Neural cell (in vitro differentiated cells): ENCODE measurements at regions not wholly inside any gene's neighbourhood (a gene's known extent, or its start where the extent isn't known, plus 50 kb on each side); places are given as distances from the start of the nearest gene placed in this dataset.

Experiments used
- H2AFZ ChIP-seq: fragments of 200-600, 300-800 bp; sonication (generic), shearing (Covaris generic); 2 replicates; pipeline ENCODE4 v1.6.0; 2014; ENCODE audit warnings: low read depth, mild to moderate bottlenecking, antibody characterized with exemption, low read length, moderate library complexity
- H3F3A ChIP-seq: fragments of 200-600 bp; shearing (Covaris generic); 2 replicates; pipeline ENCODE4 v1.6.1; 2016; ENCODE audit warnings: mild to moderate bottlenecking, moderate library complexity, mixed read lengths, antibody characterized with exemption, low read length; ENCODE audit not compliant: insufficient read depth, poor library complexity, severe bottlenecking
- H3K27ac ChIP-seq: fragments of 200-600, 300-800 bp; sonication (generic), shearing (Covaris generic); 2 replicates; pipeline ENCODE4 v1.5.1; 2014; ENCODE audit warnings: mild to moderate bottlenecking, low read length, moderate library complexity
- H3K27me3 ChIP-seq: fragments of 300-800, 200-600 bp; sonication (generic), shearing (Covaris generic); 2 replicates; pipeline ENCODE4 v1.6.0; 2014; ENCODE audit warnings: mild to moderate bottlenecking, low read depth, low read length, moderate library complexity; ENCODE audit not compliant: insufficient read depth
- H3K36me3 ChIP-seq: fragments of 300-800, 200-600 bp; sonication (generic), shearing (Covaris generic); 2 replicates; pipeline ENCODE4 v1.5.1; 2014; ENCODE audit warnings: mild to moderate bottlenecking, antibody characterized with exemption, low read length, moderate library complexity; ENCODE audit not compliant: insufficient read depth
- H3K4me2 ChIP-seq: fragments of 300-800, 200-600 bp; sonication (generic), shearing (Covaris generic); 2 replicates; pipeline ENCODE4 v1.6.0; 2014; ENCODE audit warnings: mild to moderate bottlenecking, low read length
- H3K4me3 ChIP-seq: fragments of 300-800, 200-600 bp; sonication (generic), shearing (Covaris generic); 2 replicates; pipeline ENCODE4 v1.5.1; 2014; ENCODE audit warnings: mild to moderate bottlenecking, low read length, moderate library complexity
- H3K79me2 ChIP-seq: fragments of 200-600 bp; shearing (Covaris generic); replicated peaks from 2 replicates; pipeline ENCODE4 v1.6.0; 2014; ENCODE audit warnings: mild to moderate bottlenecking, low read length, moderate library complexity; ENCODE audit not compliant: insufficient read depth
- H3K9ac ChIP-seq: fragments of 300-800, 200-600 bp; sonication (generic), shearing (Covaris generic); 2 replicates; pipeline ENCODE4 v1.6.1; 2016; ENCODE audit warnings: mild to moderate bottlenecking, low read length, mixed read lengths
- H3K9me2 ChIP-seq: fragments of 200-600 bp; shearing (Covaris generic); 2 replicates; pipeline ENCODE4 v1.6.1; 2016; ENCODE audit warnings: mild to moderate bottlenecking, low read length, mixed read lengths; ENCODE audit not compliant: insufficient read depth
- H3K9me3 ChIP-seq: fragments of 200-600, 300-800 bp; sonication (generic), shearing (Covaris generic); 2 replicates; pipeline ENCODE4 v1.6.1; 2016; ENCODE audit warnings: mild to moderate bottlenecking, mixed run types, low read length, moderate library complexity, mixed read lengths
- H4K20me1 ChIP-seq: fragments of 200-600 bp; shearing (Covaris generic); 2 replicates; pipeline ENCODE4 v1.6.1; 2016; ENCODE audit warnings: mild to moderate bottlenecking, mixed run types; ENCODE audit not compliant: insufficient read depth
- CTCF ChIP-seq: fragments of 450-650 bp; IDR thresholded peaks from 2 replicates; pipeline ENCODE4 v1.5.1; 2014; ENCODE audit warnings: antibody characterized with exemption, mild to moderate bottlenecking, moderate library complexity; ENCODE audit not compliant: poor library complexity, severe bottlenecking
- EP300 ChIP-seq: fragments of 450-650 bp; conservative IDR thresholded peaks from 2 replicates; pipeline ENCODE4 v1.6.1; 2014; ENCODE audit warnings: antibody characterized with exemption, mild to moderate bottlenecking, moderate library complexity; ENCODE audit not compliant: poor library complexity, severe bottlenecking
- EZH2 ChIP-seq: fragments of 200-600, 300-800 bp; shearing (Covaris generic), sonication (generic); IDR thresholded peaks from 2 replicates; pipeline ENCODE4 v1.6.1; 2014; ENCODE audit warnings: antibody characterized with exemption, low read length, borderline replicate concordance, mild to moderate bottlenecking; ENCODE audit not compliant: insufficient read depth, poor library complexity, severe bottlenecking
- MXI1 ChIP-seq: fragments of 450-650 bp; conservative IDR thresholded peaks from 2 replicates; pipeline ENCODE4 v1.6.1; 2014; ENCODE audit warnings: antibody characterized with exemption, mild to moderate bottlenecking; ENCODE audit not compliant: poor library complexity, severe bottlenecking
- POLR2AphosphoS5 ChIP-seq: IDR thresholded peaks from 2 replicates; pipeline ENCODE4 v1.6.1; 2012
- RAD21 ChIP-seq: fragments of 450-650 bp; conservative IDR thresholded peaks from 2 replicates; pipeline ENCODE4 v1.6.1; 2014; ENCODE audit warnings: antibody characterized with exemption, mild to moderate bottlenecking, moderate library complexity
- REST ChIP-seq: IDR thresholded peaks from 2 replicates; pipeline ENCODE4 v1.6.1; 2012; ENCODE audit warnings: borderline replicate concordance
- SMC3 ChIP-seq: fragments of 450-650 bp; conservative IDR thresholded peaks from 2 replicates; pipeline ENCODE4 v1.6.1; 2014; ENCODE audit warnings: antibody characterized with exemption, mild to moderate bottlenecking, moderate library complexity; ENCODE audit not compliant: poor library complexity
- TAF1 ChIP-seq: IDR thresholded peaks from 2 replicates; pipeline ENCODE4 v1.6.1; 2012; ENCODE audit warnings: low read depth

GRCh38 chr4:20532116-20532790 is 168.0 kb upstream of the PACRGL start:
- Histone ChIP-seq H3K4me2 (no peak overlapping the region), H3K9ac (no peak overlapping the region), H3K4me3 (no peak overlapping the region), H4K20me1 (no peaks in the 10 kb centered on the region), H3K36me3 (peaks cover 3% of the 10 kb centered on the region), H3K27me3 (no peaks in the 10 kb centered on the region), H3K27ac (no peak overlapping the region), H3F3A (no peaks in the 10 kb centered on the region), H2AFZ (no peak overlapping the region), H3K9me3 (no peaks in the 10 kb centered on the region), H3K9me2 (no peaks in the 10 kb centered on the region), H3K79me2 (no peaks in the 10 kb centered on the region)
- TF ChIP-seq POLR2AphosphoS5 (no peak), SMC3 (no peak), CTCF (no peak), RAD21 (no peak), EP300 (no peak), MXI1 (no peak), TAF1 (no peak), EZH2 (no peak), REST (no peak)

GRCh38 chr4:20532871-20533870 is 167.1 kb upstream of the PACRGL start:
- Histone ChIP-seq H3K4me2 (no peak overlapping the region), H2AFZ (no peak overlapping the region), H3K4me3 (no peak overlapping the region), H3K27ac (no peak overlapping the region), H3K9me3 (no peaks in the 10 kb centered on the region), H3K27me3 (no peaks in the 10 kb centered on the region), H3K36me3 (peaks cover 3% of the 10 kb centered on the region), H3K9me2 (no peaks in the 10 kb centered on the region), H3K79me2 (no peaks in the 10 kb centered on the region), H3K9ac (no peak overlapping the region), H3F3A (no peaks in the 10 kb centered on the region), H4K20me1 (no peaks in the 10 kb centered on the region)
- no peak for TF ChIP-seq RAD21
- TF ChIP-seq CTCF, result no peak
- TF ChIP-seq REST, result no peak
- no peak for TF ChIP-seq MXI1
- no peak for TF ChIP-seq TAF1
- no peak for TF ChIP-seq POLR2AphosphoS5
- TF ChIP-seq EZH2, result no peak
- TF ChIP-seq SMC3, result no peak
- no peak for TF ChIP-seq EP300
